Stimulated activated CD8-positive, alpha-beta memory T cell treated with anti-CD3 and anti-CD28 coated beads, Interleukin-2, amount 100 ng/mL, for 48 hours (primary cell): ENCODE measurements at regions not wholly inside any gene's neighbourhood (a gene's known extent, or its start where the extent isn't known, plus 50 kb on each side); places are given as distances from the start of the nearest gene placed in this dataset.
"Not testable (repeated sequence)": the region's sequence is repeated elsewhere in the genome, so short reads cannot be mapped to it uniquely, and the experiment has no call there.

Experiments used
- DNase-seq, 2 donors: peaks; one replicate each; pipeline ENCODE4 v3.0.0-alpha.2; 2020; ENCODE audit warnings: low read depth in 2 of 2

DNA sequence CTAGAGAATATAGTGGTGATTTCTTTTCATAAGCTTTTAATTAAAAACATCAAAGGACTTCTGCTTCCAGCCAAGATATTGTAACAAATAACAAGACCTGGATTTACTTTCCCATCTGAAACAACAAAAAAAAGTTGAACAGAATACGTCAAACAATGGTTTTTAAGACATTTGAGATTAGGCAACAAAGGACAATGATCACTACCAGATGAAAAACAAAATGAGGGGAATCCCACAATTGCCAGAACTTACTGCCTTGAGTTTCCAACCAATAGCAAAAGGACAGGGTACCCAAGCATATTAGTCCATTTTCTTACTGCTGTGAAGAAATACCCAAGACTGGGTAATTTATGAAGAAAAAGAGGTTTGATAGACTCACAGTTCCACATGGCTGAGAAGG is 341.4 kb upstream of the INTU start:
- no peak for DNase-seq

DNA sequence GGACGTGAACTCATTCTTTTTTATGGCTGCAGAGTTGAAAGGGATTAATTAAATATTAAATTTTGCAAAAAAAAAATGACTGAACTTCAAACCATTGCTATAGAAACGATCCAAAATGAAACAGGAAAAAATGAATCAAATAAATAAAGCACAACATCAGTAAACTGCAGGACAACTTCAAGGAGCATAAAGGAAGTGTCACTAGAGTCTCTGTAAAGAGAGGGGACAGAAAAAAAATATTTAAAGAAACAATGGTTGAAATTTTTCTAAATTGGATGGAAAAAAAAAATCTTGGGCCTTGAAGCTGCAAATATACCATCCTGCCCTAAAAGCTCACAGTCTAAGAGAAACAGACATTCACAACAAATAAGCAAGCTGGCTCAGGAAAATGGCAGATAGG is 339.3 kb upstream of the INTU start:
- no peak for DNase-seq

DNA sequence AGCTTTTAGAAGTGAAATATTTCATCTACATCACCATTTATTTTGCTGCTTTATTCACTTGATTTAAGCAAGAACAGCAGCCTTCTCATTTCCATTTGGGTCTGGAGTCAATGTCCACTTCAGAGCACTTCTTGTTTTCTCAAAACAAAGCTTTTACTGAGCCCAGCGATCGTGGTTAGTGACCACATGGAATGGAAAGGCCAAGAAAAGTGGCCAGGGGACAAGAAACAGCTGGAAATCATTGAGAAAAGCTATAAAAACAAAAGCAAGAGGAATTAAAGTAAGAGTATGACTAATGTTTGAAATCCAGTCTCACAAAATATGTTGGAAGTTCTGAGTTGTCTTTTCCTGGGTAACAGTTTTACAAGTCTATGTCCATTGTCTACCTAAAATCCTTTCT is 328.4 kb upstream of the INTU start:
- DNase-seq, result no peak

DNA sequence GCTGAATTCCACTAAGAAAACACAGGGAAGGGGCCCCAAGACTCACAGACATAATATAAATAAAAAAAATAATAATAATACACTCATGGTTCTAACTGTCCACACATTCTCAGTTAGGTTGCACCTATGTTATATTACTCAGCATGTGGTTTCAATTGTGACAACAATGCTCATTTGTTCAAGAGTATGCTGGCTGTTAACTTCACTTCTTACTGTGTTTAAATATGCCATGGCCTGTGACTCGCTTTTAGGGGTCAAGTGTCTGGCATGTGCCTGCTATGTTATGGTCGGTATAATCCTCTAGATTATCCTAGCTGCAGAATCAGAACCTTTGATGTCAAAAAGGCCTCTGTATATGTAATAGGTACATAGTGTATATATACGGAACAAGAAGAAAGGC is 324.8 kb upstream of the INTU start:
- DNase-seq, result no peak

DNA sequence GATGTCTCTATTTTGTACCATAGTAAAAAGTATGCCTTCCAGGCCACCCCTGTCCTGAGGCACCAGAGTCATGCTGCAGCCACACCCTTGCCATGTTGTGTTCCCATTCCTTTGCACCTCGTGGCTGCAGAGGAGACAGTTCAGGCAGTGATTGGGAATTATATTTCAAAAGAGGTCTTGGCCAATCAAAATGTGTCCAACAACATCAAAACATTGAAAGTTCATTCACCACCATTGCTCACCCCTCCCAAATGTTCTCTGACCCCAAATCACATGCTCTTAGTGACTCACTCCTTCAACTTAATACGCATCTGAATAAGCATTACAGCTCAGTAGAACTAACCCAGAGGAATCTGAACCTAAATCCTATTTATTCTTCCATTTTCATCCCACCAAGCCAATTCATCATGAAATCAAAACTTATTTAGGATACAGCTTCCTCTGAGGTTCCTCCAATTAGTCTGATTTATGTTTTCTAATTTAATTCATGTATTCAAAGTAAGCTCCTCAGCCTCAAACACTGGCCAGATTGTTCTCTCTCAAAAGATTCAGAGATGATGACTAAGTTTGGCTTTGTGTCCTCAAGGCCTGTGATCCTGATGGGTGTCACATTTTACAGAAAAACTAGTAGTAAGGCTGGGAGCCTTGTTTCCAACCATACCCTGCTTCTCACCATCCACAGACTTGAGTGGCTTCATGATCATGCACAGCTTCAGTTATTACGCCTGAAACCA is 323.2 kb upstream of the INTU start:
- DNase-seq, result no peak

DNA sequence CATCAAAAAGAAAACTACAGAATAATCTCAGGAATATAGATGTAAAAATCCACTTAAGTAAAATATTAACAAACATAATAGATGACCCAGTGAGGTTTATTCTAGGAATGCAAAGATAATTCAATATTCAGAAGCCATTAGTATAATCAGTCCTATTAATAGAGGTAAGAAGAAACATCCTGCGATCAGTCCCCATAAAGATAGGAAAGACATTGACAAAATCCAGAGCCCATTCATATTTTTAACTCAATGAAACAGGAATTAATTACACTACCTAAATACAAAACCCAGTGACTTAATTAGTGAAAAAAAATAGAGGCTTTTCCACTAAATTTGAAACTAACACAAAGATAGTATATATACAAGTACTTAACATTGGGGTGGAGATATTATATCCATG is 321.4 kb upstream of the INTU start:
- DNase-seq, result no peak

DNA sequence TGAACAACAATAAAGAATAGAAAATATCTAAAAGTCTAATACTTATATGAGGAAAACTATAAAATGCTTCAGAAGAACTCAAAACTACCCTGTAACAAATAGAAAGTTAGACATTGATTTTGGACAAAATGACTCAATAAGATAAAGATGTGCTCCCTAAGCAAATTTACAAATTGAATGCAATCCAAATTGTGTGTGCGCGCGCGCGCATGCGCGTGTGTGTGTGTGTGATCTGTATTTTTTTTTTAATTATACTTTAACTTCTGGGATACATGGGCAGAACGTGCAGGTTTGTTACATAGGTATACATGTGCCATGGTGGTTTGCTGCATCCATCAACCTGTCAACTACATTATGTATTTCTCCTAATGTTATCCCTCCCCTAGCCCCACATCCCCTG is 320.8 kb upstream of the INTU start:
- DNase-seq, result no peak

DNA sequence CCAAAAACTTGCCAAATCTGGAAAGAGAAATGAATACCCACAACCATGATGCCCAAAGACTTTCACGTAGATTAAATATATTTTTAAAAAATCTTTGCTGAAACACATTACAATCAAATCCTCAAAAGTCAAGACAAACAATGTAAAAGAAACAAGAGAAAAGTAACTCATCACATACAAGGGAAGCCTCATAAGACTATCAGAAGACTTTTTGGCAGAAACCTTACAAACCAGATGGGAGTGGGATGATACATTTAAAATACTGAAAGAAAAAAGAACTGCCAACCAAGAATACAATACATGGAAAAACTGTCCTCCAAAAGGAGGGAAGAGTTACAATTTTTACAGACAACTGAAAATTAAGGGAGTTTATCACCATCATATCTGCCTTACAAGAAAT is 319.0 kb upstream of the INTU start:
- no peak for DNase-seq

DNA sequence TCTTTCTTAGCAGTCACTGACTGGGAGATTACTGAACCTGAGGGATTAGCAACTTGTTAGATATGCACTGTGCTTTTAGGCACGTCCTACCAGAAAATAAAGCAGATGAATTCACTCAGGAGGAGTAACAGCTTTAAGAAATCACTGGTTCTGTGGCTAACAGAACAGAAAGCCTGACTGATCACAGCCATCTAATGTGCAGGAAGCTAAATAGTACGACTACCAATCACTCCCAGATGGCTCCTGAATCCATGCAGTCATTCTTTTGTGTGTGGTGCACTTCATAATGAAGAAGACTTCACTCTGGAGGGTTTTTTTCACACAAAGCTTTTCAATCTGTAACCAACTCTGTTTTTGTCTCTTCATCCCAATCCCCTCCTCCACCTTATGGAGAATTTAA is 305.3 kb upstream of the INTU start:
- no peak for DNase-seq

DNA sequence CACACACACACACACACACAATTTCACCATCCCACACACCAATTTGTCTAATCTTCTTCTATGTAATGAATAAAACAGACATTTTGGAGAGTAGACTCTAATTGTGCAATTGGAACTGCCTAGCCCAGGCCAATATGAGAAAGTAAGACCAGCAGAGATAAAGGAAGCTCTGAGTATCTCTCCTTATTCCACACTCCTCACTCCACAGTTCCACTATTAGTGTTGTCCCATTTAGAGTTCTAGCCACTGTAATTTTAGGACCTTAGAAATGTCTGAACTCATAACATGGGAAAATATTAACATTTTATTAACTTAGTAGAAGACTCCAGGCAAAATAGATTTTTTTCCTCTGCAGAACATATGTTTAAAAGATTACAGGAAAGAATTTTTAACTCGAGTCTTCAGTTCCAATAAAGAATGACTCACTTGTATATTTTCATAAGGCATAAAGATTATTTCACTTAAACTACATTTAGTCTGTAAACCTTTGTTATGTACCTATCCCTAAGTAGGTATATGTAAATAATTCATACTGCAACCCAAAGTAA is 297.6 kb upstream of the INTU start:
- DNase-seq, result no peak

DNA sequence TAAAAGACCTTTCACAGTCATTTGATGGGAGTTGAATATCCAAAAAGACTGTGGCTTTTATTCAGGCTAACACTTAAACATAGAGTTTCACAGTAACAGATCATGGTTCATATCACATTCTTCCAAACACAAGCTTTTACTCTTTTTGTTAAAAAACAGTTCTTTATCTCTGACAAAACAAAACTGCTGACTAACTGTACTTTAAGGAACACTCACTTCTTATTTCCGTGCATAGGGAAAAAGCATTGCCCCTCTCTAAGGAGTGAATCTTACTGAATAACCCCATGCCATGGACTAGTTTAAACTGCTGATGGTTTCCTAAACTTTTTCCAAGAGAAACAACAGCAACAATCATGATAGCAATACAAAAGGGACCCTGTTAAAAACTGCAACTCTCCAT is 297.0 kb upstream of the INTU start:
- no peak for DNase-seq

DNA sequence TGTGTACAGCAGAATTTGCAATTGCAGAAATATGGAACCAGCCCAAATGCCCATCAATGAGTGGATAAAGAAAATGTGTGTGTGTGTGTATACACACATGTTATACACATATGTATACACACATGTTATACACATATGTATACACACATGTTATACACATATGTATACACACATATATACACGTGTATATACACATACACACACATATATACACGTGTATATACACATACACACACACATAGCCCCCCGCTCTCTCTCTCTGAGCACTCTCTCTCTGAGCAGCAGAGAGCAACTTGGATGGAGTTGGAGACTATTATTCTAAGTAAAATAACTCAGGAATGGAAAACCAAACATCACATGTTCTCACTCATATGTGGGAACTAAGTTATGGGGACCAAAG is 289.6 kb upstream of the INTU start:
- DNase-seq, result not testable (repeated sequence)

DNA sequence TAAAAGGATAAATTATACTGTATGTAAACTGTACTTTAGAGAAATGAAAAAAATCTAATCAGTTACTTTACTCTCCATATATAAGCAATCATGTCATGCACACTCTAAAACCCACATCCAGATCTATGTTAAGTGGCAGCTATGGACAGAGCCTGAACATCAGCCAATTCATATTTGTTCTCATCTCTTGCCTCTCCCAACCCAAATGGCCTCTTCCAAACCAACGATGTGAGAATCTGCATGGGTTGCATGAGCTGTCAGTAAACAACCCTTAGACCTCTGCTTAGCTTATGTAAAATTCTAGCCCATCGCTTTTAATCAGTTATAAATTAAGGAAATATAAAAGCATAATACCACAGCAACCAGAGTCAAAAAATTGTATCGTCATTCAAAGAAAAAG is 288.7 kb upstream of the INTU start:
- no peak for DNase-seq

DNA sequence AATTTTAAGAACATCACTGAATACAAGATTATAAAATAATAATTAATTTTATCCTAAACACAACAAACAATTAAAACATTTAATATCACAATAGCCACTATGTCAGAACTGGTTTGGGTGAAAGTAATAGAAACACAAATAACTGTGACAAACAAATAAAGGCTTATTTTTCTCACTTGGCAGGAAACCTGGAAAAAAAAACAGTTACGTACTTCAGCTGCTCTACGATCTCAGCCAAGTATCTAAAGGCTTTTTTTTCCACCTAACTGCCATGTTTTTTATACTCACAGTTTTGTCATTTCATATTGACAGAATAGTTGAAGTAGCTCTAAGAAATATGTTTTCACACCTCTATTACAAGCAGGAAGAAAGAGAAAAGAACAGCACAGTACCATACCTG is 284.8 kb upstream of the INTU start:
- no peak for DNase-seq

DNA sequence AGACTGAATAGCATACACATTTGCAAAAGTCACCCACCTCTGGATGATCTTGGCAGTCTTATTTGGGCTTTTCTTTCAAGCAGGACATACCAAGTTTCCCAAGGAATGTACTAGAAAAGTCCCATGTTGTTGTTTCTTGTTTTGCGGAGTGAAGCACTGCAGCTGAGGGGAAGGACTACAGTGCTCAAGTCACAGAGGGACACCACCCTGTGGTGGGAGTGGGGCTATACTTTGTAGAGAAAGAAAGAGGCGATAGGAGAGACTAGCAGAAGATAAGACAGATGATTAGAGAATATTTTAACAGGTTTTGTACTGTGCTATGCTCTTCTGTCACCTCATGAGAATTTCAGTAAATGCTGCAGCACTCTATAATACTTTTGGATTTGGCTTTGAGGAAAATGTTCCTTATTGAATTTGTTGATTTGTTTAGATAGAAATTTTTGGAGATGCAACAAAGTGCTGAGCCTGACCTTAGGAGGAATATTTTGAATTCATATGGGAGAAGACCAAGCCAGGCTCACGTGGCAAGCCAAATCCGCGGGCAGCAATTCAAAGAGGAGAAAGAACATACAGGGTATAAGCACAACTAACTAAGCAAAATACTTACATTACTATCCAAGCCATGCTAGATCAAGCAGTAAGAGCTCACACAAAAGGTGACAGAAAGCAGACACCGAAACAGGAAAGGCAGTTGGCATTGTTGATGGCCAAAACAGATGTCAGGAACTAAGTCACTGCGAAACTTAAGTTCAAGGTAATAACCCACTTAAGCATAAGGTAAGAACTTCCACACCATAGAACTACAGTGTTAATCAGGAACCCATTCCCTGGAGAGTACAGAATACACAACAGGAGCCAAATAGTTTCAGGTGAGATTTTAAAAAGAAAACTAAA is 280.3 kb upstream of the INTU start:
- DNase-seq, result no peak

DNA sequence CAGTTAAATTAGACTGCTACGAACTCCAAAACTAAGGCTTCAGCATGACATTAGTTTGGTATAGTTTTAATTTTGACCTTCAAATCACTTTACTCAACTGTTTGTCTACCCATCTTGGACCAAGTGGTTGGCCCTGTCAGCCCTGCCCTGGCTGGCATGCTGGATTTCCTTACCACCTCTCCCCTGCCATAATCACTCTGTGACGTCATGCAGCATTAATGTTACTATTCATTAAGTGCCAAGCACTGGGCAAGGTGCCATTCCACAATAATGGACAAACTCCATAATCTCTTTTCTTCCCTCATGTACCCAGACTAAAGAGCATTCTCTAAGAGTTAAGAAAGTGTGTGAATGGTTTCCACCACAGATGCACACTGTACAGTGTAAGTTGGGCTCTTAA is 277.0 kb upstream of the INTU start:
- DNase-seq, result no peak

DNA sequence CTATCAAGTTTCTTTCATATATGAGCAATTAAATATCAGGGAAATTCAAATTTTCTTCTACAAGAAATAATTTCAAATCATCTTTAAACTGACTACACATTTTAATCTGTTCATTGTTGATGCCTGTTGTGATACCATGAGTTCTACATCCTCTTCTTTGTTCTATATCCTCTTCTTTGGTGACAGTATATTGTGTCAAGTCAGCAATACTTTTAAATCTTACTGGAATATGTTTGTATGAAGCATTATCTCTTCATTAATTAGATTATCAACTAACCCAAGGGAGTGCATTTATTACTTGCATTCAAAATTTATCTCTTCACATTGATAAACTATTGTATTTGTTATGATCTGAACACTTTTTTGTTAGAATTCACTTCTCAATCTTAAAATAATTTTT is 275.0 kb upstream of the INTU start:
- DNase-seq, result no peak

DNA sequence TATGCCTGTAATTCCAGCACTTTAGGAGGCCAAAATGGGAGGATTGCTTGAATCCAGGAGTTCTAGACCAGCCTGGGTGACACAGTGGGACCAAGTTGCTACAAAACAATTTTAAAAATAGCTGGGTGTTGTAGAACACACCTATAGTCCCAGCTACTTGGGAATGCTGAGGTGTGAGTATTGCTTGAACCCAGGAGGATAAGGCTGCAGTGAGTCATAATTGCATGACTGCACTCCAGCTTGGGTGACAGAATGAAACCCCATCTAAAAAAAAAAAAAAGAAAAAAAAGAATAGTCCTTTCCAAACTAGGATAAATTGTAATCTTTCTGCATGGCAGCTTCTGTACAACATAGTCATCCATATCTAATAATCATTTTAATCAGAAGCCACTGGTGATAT is 270.1 kb upstream of the INTU start:
- no peak for DNase-seq

DNA sequence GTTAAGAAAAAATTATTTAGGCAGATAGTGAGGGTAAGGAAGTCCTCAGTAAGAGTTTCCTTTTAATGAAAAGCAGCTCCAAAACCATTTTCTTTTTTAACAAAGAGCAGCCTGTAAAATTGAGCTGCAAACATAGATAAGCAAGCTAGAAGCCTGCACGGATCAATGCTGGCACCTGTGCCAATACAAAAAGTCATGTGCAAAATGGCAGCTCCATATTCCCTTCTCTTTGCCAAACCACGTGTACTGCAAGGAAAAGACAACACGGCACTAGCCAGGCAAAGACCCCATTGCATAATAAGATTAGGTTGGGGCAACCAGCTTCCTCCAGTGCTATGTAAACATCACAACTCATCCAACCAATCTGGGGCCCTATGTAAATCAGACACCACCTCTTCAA is 268.4 kb upstream of the INTU start:
- no peak for DNase-seq

DNA sequence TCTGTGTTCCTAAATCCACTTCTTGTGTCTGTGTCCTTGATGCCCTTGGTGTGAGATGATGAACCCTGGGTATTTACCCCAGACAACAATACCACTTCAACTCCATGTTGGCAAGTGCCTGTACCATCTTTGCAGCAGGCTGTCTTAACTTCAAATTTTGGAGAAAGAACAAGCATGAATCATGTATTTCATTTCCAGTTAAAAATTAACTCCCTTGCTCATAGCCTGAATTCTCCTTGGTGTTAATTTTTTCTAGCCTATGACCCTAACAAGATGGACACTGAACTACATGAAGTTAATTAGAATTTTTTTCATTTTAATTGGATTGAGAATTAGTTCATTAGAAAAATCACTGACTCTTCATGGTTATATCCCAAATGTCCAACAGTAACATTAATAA is 267.8 kb upstream of the INTU start:
- DNase-seq, result no peak

DNA sequence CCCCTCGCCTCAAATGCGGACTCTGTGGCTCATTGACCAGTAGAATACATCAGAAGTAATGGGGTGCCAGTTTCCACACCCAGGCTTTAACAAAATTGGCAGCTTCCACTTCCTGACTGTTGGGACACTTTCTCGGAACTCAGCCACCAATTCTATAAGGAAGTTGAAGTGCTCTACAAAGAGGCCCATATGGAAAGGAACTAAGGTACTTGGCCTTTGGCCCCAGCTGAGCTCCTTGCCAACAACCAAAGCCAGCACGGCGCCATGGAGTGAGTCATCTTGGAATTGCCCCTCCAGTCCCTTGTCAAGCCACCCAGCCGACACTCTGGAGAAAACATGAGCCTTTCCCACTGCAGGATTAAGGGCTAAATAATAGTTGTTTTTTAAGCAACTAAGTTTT is 262.2 kb upstream of the INTU start:
- DNase-seq, result no peak

DNA sequence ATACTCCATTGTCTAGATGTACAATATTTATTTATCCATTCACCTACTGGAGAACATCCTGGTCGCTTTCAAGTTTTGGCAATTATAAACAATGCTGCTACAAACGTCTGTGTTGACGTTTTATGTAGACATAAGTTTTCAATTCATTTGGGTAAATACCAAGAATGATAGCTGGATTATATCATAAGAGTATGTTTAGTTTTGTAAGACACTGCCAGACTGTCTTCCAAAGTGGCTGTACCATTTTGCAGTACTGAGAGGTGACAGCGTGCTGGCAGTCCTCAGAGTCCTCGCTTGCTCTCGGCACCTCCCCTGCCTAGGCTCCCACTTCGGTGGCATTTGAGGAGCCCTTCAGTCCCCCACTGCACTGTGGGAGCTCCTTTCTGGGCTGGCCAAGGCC is 253.3 kb upstream of the INTU start:
- DNase-seq, result no peak

DNA sequence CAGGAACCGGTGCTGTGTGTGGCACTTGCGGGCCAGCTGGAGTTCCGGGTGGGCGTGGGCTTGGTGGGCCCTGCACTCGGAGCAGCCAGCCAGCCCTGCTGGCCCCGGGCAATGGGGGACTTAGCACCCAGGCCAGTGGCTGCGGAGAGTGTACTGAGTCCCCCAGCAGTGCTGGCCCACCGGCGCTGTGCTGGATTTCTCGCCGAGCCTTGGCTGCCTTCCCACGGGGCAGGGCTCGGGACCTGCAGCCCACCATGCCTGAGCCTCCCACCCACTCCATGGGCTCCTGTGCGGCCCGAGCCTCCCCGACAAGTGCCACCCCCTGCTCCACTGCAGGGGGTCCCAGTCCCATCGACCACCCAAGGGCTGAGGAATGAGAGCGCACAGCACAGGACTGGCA is 252.8 kb upstream of the INTU start:
- DNase-seq, result not testable (repeated sequence)
